ENCODE measurements at regions not wholly inside any gene's neighbourhood (a gene's known extent, or its start where the extent isn't known, plus 50 kb on each side); places are given as distances from the start of the nearest gene placed in this dataset.

DNA sequence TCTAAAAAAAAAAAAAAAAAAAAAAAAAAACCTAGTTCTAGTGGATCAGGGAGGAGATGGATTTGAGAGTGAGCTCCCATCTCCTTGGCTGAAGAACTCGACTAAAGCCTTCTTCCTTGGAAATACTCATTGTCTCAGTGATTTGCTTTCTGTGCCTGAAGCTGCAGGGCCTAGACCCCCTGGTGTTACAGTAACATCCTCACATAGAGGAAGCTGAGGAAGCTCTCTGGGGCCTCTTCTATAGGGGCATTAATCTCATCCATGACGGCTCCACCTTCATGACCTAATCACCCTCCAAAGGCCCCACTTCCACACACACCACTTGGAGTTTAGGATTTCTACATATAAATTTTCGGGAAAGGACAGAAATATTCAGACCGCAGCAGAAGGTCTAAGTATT lies 95.9 kb upstream of the ETS2 start:
- H3K36me3 ChIP-seq (ENCODE audit: control insufficient read depth, insufficient read depth, low read length), result no peaks in the 10 kb centered on the region
- H3K27me3 ChIP-seq (ENCODE audit: control insufficient read depth, insufficient read depth, low read length), result no peaks in the 10 kb centered on the region
- TF ChIP-seq, protein P1, sequence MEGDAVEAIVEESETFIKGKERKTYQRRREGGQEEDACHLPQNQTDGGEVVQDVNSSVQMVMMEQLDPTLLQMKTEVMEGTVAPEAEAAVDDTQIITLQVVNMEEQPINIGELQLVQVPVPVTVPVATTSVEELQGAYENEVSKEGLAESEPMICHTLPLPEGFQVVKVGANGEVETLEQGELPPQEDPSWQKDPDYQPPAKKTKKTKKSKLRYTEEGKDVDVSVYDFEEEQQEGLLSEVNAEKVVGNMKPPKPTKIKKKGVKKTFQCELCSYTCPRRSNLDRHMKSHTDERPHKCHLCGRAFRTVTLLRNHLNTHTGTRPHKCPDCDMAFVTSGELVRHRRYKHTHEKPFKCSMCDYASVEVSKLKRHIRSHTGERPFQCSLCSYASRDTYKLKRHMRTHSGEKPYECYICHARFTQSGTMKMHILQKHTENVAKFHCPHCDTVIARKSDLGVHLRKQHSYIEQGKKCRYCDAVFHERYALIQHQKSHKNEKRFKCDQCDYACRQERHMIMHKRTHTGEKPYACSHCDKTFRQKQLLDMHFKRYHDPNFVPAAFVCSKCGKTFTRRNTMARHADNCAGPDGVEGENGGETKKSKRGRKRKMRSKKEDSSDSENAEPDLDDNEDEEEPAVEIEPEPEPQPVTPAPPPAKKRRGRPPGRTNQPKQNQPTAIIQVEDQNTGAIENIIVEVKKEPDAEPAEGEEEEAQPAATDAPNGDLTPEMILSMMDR (IDR thresholded peaks at IDR 0.05; ENCODE audit: insufficient read depth, low read length, poor library complexity, severe bottlenecking), result no peak
- no peak for DNase-seq (ENCODE audit: low read depth)
- no peak overlapping the region for H3K4me3 ChIP-seq (ENCODE audit: low read depth, low read length)

DNA sequence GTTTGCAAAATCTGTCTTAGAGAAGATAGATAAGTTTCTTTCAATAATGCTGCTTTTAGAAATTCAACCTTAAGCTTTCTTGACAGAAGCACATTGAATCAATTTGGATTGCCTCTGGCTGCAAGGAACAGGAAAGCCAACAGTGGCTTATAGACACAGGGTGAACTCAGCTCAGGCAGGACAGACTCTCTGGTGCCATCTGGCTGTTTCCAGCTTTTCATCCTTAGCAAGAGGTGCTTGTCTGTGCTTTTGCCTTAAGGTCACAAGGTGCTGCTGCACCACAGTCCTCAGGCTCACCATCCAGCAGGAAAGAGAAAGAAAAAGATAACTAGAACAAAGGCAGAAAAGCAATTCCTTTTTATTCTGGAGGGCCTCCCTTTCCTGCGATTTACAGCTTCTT lies 93.7 kb upstream of the ETS2 start:
- DNase-seq (ENCODE audit: low read depth), result peak; percentile 12
- Histone ChIP-seq H3K27me3 (ENCODE audit: control insufficient read depth, insufficient read depth, low read length) (no peaks in the 10 kb centered on the region), H3K36me3 (ENCODE audit: control insufficient read depth, insufficient read depth, low read length) (no peaks in the 10 kb centered on the region), H3K4me3 (ENCODE audit: low read depth, low read length) (no peak overlapping the region)
- TF ChIP-seq, protein P1 (IDR thresholded peaks at IDR 0.05; ENCODE audit: insufficient read depth, low read length, poor library complexity, severe bottlenecking), result peak; percentile 63

DNA sequence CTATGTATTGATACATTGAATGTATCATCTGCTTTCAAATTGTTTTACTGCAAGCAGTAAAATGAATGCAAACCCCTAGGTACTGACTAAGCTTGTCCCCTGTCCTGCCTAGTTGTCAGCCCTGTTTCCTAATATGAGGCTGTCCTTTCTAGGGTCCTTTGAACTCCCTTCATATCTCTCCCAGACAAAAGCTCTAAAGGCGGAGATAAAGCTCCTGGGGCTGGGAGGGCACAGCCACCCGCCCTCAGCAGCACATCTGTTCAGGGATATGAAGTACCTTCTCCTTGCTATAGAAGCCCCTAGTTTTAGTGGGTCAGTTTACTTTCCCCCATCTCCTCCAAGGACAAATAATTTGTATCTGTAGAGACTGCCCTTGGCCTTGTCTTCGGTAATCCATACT lies 93.1 kb upstream of the ETS2 start:
- no peak for DNase-seq (ENCODE audit: low read depth)
- Histone ChIP-seq H3K36me3 (ENCODE audit: control insufficient read depth, insufficient read depth, low read length) (no peaks in the 10 kb centered on the region), H3K27me3 (ENCODE audit: control insufficient read depth, insufficient read depth, low read length) (no peaks in the 10 kb centered on the region), H3K4me3 (ENCODE audit: low read depth, low read length) (no peak overlapping the region)
- TF ChIP-seq, protein P1 (IDR thresholded peaks at IDR 0.05; ENCODE audit: insufficient read depth, low read length, poor library complexity, severe bottlenecking), result no peak

DNA sequence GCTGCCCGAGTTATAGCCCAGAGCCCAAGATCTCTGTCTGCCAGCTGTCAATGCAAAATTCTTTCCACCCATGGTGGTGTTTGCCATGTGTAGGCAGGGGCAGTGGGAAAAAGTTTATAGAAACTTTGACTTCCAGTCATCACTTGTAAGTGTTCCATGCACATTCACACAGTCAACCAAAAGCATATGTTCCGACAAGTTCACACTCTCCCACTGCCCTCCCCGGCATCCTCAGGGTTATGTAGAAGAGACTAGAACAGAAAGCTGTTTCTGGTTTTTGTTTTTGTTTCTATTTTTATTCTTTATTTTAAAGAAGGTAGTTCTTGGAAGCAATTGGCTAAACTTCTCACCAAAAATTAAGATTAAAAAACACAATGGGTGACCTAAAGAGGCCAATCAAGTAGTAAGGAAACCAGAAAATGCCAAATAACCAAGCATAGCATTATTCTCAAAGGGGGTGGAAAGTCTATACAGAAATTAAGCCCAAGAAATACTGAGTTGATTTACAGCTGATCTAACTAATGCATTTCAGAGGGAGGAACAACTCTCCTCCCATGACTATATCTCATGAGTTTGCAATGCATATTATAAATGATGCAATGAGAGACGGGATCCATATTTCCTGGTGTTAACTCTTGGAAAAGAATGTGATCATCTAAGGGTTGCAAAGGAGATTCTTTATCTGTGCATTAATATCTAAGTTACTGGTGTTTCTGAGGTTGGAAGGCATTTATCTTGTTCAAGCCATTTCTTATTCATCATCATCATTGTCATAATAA lies 91.5 kb upstream of the ETS2 start:
- Histone ChIP-seq H3K4me3 (ENCODE audit: low read depth, low read length) (no peak overlapping the region), H3K27me3 (ENCODE audit: control insufficient read depth, insufficient read depth, low read length) (no peaks in the 10 kb centered on the region), H3K36me3 (ENCODE audit: control insufficient read depth, insufficient read depth, low read length) (no peaks in the 10 kb centered on the region)
- DNase-seq (ENCODE audit: low read depth), result no peak
- TF ChIP-seq, protein P1 (IDR thresholded peaks at IDR 0.05; ENCODE audit: insufficient read depth, low read length, poor library complexity, severe bottlenecking), result no peak

DNA sequence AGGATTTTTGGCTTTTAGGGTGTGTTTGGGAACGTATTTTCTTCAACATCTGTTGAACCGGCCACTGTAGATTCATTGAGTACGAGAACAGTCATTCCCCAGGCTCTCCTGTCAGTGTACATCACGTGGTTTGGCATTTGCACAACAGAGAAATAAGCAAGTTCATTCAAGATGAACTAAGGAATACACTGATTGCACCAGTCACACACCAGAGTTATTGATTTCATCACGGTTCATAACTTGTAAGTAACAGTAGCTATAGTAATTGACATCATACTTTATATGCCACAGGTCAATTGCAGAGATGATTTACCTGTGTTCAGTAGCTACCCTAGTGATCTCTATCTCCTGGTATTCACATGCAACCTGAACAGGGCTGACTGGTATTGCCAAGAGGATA lies 90.7 kb upstream of the ETS2 start:
- no peak overlapping the region for H3K4me3 ChIP-seq (ENCODE audit: low read depth, low read length)
- TF ChIP-seq, protein P1 (IDR thresholded peaks at IDR 0.05; ENCODE audit: insufficient read depth, low read length, poor library complexity, severe bottlenecking), result no peak
- H3K27me3 ChIP-seq (ENCODE audit: control insufficient read depth, insufficient read depth, low read length), result no peaks in the 10 kb centered on the region
- H3K36me3 ChIP-seq (ENCODE audit: control insufficient read depth, insufficient read depth, low read length), result no peaks in the 10 kb centered on the region
- no peak for DNase-seq (ENCODE audit: low read depth)

DNA sequence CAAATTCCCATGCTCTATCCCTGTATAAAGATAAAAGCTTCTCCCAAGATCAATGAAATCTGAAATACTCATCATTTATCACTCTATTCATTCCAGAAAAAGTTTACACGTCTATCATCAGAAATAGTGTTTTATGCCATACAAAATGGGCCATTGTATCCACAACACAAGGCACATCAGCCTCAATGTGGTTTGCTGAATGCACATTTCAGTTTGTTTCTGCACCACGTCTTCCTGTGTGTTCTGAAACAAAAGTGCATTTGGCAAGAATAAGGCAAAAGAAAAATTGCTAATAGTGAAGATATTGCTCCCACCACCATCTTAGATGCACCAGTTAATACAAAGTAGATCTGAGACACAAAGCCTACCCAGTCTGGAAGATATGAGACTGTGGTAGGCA lies 89.6 kb upstream of the ETS2 start:
- TF ChIP-seq, protein P1 (IDR thresholded peaks at IDR 0.05; ENCODE audit: insufficient read depth, low read length, poor library complexity, severe bottlenecking), result no peak
- DNase-seq (ENCODE audit: low read depth), result no peak
- Histone ChIP-seq H3K36me3 (ENCODE audit: control insufficient read depth, insufficient read depth, low read length) (no peaks in the 10 kb centered on the region), H3K27me3 (ENCODE audit: control insufficient read depth, insufficient read depth, low read length) (no peaks in the 10 kb centered on the region), H3K4me3 (ENCODE audit: low read depth, low read length) (no peak overlapping the region)
